ENCODE measurements at regions not wholly inside any gene's neighbourhood (a gene's known extent, or its start where the extent isn't known, plus 50 kb on each side); places are given as distances from the start of the nearest gene placed in this dataset.

DNA sequence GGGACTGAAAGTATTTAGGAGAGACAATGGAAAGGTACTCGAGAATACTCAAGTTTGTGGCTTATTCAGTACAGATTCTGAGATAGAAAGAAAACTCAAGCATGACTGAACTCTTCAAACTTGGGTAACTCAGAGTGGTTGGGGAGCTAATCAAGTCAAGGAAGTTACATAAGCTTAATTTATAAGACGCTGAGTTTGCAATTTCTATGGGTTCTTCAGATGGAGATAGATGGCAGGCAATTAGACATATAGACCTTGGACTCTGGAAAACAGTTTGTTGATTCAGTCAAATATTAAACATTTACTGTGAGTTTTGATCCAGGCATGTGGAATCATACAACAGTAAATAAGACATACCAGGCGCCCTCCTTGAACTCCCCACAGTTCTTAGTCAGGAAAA is 1749.9 kb upstream of the TENM3 start:
- no peaks in the 10 kb centered on the region for H3K27me3 ChIP-seq (ENCODE audit: control insufficient read depth, insufficient read depth, low read length)

DNA sequence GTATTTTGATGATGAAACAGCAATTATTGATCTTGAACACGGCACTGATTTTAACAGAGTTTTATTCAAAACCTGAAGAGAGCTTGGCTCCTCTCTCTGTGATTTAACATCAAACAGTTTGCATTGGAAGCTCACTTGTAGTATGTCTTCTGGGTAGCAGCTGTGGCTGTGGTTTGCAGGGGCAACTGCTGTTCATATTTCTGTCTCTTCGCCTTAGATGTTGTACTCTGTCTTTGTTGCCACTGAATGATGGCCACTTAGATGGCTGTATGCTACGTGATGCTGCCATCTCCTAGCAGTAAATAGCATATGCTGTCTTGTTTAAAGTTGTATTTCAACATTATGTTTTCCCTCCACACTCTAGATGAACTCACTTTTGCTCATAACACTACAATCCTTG is 1743.0 kb upstream of the TENM3 start:
- Histone ChIP-seq H3K4me1 (ENCODE audit: control insufficient read depth, insufficient read depth, low read length) (no peaks in the 10 kb centered on the region), H3K4me3 (ENCODE audit: low read depth, low read length) (no peak overlapping the region), H3K9ac (ENCODE audit: low read depth, low read length) (no peak overlapping the region), H3K27me3 (ENCODE audit: control insufficient read depth, insufficient read depth, low read length) (no peaks in the 10 kb centered on the region), H3K27ac (ENCODE audit: low read depth, low read length) (no peak overlapping the region), H3K36me3 (ENCODE audit: control insufficient read depth, insufficient read depth, low read length) (no peaks in the 10 kb centered on the region), H3K9me3 (ENCODE audit: control insufficient read depth, insufficient read depth, low read length) (no peaks in the 10 kb centered on the region)

More for the DNA sequence above, 1749.9 kb upstream of the TENM3 start:
- H3K4me3 ChIP-seq (ENCODE audit: low read depth, low read length), result no peak overlapping the region
- H3K4me1 ChIP-seq (ENCODE audit: control insufficient read depth, insufficient read depth, low read length), result peaks cover 27% of the 10 kb centered on the region
- H3K9ac ChIP-seq (ENCODE audit: low read depth, low read length), result no peak overlapping the region
- no peak overlapping the region for H3K27ac ChIP-seq (ENCODE audit: low read depth, low read length)
- no peaks in the 10 kb centered on the region for H3K36me3 ChIP-seq (ENCODE audit: control insufficient read depth, insufficient read depth, low read length)
- H3K9me3 ChIP-seq (ENCODE audit: control insufficient read depth, insufficient read depth, low read length), result no peaks in the 10 kb centered on the region

DNA sequence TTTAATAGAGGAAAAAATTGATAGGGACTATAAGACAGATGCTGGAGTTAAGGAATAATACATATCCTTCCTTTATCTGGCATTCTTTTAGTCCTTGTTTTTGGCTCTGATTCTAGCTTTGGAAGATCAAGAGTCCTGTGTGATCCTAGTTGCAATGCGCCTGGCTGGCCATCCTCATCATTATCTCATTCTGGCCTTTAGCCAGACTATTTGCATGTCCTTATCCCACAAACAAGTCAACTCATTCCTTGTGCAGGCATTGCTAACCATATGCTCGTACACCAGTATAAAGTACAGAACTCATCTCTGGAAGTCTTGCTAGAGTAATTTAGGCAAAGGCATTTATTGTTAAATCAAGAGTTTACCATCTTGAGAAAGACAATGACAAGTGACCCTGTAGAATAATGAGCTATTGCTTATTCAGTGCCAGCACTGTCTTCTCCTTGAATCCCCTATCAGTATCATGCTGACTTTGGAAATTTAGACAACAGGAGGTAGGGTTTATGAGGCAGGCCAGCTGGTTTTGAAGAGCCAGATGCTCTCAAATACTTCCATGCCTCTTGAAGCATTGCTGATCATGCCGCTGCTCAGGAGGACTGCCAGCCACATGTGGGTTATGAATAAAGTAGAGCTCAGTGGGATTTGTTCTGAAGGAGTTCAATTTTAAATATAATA is 1730.3 kb upstream of the TENM3 start:
- Histone ChIP-seq H3K36me3 (ENCODE audit: control insufficient read depth, insufficient read depth, low read length) (no peaks in the 10 kb centered on the region), H3K9ac (ENCODE audit: low read depth, low read length) (no peak overlapping the region), H3K9me3 (ENCODE audit: control insufficient read depth, insufficient read depth, low read length) (no peaks in the 10 kb centered on the region), H3K27ac (ENCODE audit: low read depth, low read length) (no peak overlapping the region), H3K4me1 (ENCODE audit: control insufficient read depth, insufficient read depth, low read length) (0 out of 2 replicates have a peak, but pooled peaks cover 3% of the 10 kb centered on the region), H3K4me3 (ENCODE audit: low read depth, low read length) (no peak overlapping the region), H3K27me3 (ENCODE audit: control insufficient read depth, insufficient read depth, low read length) (no peaks in the 10 kb centered on the region)

DNA sequence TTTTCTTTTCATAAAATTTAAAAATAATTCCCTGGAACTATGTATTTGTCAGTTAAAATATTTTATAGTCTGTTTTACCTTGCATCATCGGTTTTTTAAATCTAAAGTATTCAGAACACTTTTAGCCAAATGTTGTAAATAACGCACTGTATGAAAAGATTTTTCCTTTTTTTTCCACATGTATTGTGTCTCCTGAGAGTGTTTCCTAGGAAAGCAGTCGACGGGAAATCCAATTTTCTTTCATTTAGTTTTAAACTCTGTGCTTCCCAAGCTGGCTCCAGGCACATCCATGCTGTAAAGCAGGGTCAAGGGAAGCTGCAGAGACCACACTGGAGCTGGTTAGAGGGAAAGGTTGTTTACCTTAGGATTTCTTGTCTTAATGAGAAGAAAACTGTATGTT is 1724.3 kb upstream of the TENM3 start:
- H3K9me3 ChIP-seq (ENCODE audit: control insufficient read depth, insufficient read depth, low read length), result no peaks in the 10 kb centered on the region
- H3K27me3 ChIP-seq (ENCODE audit: control insufficient read depth, insufficient read depth, low read length), result no peaks in the 10 kb centered on the region
- no peaks in the 10 kb centered on the region for H3K36me3 ChIP-seq (ENCODE audit: control insufficient read depth, insufficient read depth, low read length)
- no peak overlapping the region for H3K9ac ChIP-seq (ENCODE audit: low read depth, low read length)
- no peaks in the 10 kb centered on the region for H3K4me1 ChIP-seq (ENCODE audit: control insufficient read depth, insufficient read depth, low read length)
- H3K4me3 ChIP-seq (ENCODE audit: low read depth, low read length), result no peak overlapping the region
- H3K27ac ChIP-seq (ENCODE audit: low read depth, low read length), result no peak overlapping the region

DNA sequence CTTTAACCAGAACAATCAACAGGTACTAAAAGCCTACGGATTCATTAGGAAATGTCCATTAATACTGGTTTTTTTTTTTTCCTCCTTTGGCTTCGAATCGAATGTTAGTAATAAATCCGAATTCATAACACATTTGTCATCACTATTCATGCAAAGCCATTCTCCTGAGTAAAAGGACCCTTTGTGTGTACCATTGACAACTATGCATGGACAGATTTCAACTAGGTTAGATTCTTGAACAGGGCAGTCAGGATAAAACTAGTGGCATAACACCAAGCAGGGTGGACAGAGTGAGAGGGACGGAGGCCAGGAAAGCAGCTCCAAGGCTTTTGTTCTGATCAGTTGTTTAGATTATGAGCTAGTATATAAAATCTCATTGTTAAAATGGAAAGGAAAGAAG is 1722.0 kb upstream of the TENM3 start:
- Histone ChIP-seq H3K9ac (ENCODE audit: low read depth, low read length) (no peak overlapping the region), H3K4me1 (ENCODE audit: control insufficient read depth, insufficient read depth, low read length) (no peaks in the 10 kb centered on the region), H3K27me3 (ENCODE audit: control insufficient read depth, insufficient read depth, low read length) (no peaks in the 10 kb centered on the region), H3K27ac (ENCODE audit: low read depth, low read length) (no peak overlapping the region), H3K4me3 (ENCODE audit: low read depth, low read length) (no peak overlapping the region), H3K36me3 (ENCODE audit: control insufficient read depth, insufficient read depth, low read length) (no peaks in the 10 kb centered on the region), H3K9me3 (ENCODE audit: control insufficient read depth, insufficient read depth, low read length) (no peaks in the 10 kb centered on the region)

DNA sequence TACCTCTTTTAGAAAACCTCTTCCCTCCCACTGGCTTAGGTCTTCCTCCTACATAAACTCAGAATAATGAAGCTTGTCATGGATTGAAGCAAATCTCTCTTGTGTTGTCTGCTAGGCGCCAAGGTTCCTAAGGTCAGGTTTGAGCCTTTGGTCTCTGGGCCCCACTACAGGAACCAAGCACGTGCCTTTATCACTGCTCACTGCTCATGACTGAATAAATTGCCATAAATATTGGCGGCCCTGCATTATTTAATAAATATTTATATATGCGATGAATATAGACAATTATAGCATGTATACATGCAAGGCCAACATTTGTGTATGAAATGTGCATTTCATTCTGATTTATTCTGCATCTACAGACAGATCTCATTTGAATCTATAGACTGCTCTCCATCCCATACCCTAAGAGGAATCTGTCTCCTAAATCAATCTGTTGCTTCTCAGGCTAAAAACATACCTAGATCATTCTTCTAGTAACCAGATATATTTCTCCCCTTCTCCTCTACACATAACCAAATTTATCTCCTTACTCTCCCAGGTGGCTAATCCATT is 1717.6 kb upstream of the TENM3 start:
- H3K9ac ChIP-seq (ENCODE audit: low read depth, low read length), result no peak overlapping the region
- H3K4me3 ChIP-seq (ENCODE audit: low read depth, low read length), result no peak overlapping the region
- H3K4me1 ChIP-seq (ENCODE audit: control insufficient read depth, insufficient read depth, low read length), result peaks cover under 1% of the 10 kb centered on the region
- no peaks in the 10 kb centered on the region for H3K36me3 ChIP-seq (ENCODE audit: control insufficient read depth, insufficient read depth, low read length)
- H3K27me3 ChIP-seq (ENCODE audit: control insufficient read depth, insufficient read depth, low read length), result no peaks in the 10 kb centered on the region
- no peaks in the 10 kb centered on the region for H3K9me3 ChIP-seq (ENCODE audit: control insufficient read depth, insufficient read depth, low read length)
- H3K27ac ChIP-seq (ENCODE audit: low read depth, low read length), result no peak overlapping the region

DNA sequence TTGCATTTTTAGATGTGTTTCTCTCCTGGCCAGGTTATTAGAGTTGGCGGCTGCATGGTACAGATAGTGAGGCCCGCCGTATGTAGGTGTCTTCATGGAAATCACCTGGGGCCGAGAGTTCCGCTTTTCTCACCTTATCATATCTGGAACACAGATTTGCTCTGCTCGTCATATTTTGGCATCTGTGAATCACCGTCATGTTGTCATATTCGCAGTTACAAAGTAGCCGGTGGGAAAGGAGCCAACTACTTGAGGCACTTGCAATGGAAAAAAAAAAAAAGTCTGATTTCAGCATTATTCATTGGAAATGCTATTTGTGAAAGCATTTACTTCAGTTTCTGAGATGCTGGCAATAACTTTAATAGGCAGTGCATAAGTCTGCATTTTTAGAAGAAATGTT is 1715.2 kb upstream of the TENM3 start:
- Histone ChIP-seq H3K27me3 (ENCODE audit: control insufficient read depth, insufficient read depth, low read length) (no peaks in the 10 kb centered on the region), H3K4me3 (ENCODE audit: low read depth, low read length) (no peak overlapping the region), H3K9me3 (ENCODE audit: control insufficient read depth, insufficient read depth, low read length) (no peaks in the 10 kb centered on the region), H3K4me1 (ENCODE audit: control insufficient read depth, insufficient read depth, low read length) (peaks cover 15% of the 10 kb centered on the region), H3K27ac (ENCODE audit: low read depth, low read length) (no peak overlapping the region), H3K9ac (ENCODE audit: low read depth, low read length) (no peak overlapping the region), H3K36me3 (ENCODE audit: control insufficient read depth, insufficient read depth, low read length) (no peaks in the 10 kb centered on the region)

DNA sequence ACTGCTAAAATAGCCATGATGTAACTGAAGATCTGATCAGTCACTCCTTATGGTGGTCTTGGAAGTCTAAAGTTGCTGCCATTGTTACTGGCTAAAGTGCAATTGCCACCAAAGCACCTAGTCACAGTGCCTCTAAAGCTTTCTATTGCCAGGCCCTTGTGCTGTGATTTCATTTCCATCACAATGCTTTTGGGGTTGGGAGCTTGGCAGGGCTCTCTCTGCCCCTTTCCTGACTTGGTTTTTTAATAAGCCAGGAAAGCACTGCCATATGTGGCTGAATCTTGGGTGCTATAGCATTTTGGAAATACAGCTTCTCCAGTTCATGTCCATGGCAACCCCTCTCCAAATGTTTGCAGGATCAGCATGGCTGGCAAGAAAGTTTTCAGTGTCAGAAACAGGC is 1712.4 kb upstream of the TENM3 start:
- Histone ChIP-seq H3K36me3 (ENCODE audit: control insufficient read depth, insufficient read depth, low read length) (no peaks in the 10 kb centered on the region), H3K27ac (ENCODE audit: low read depth, low read length) (no peak overlapping the region), H3K4me3 (ENCODE audit: low read depth, low read length) (no peak overlapping the region), H3K9me3 (ENCODE audit: control insufficient read depth, insufficient read depth, low read length) (no peaks in the 10 kb centered on the region), H3K9ac (ENCODE audit: low read depth, low read length) (no peak overlapping the region), H3K4me1 (ENCODE audit: control insufficient read depth, insufficient read depth, low read length) (peaks cover 15% of the 10 kb centered on the region), H3K27me3 (ENCODE audit: control insufficient read depth, insufficient read depth, low read length) (no peaks in the 10 kb centered on the region)

DNA sequence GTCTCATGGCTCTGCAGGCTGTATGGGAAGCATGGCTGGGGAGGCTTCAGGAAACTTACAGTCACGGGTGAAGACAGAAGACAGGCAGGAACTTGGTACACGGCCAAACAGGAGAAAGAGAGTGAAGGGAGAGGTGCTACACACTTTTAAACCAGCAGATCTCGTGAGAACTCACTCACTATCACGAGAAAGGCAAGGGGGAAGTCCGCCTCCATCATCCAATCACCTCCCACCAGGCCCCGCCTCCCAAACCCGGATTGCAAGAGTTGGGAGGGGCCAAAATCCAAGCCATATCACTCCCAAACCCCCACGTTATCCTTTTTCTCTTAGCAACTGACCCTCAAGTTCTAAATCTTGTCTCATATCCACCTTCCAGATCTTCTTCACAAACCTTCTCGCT is 1710.5 kb upstream of the TENM3 start:
- Histone ChIP-seq H3K9ac (ENCODE audit: low read depth, low read length) (no peak overlapping the region), H3K27ac (ENCODE audit: low read depth, low read length) (no peak overlapping the region), H3K36me3 (ENCODE audit: control insufficient read depth, insufficient read depth, low read length) (no peaks in the 10 kb centered on the region), H3K9me3 (ENCODE audit: control insufficient read depth, insufficient read depth, low read length) (no peaks in the 10 kb centered on the region), H3K27me3 (ENCODE audit: control insufficient read depth, insufficient read depth, low read length) (no peaks in the 10 kb centered on the region), H3K4me1 (ENCODE audit: control insufficient read depth, insufficient read depth, low read length) (peaks cover 18% of the 10 kb centered on the region), H3K4me3 (ENCODE audit: low read depth, low read length) (no peak overlapping the region)

DNA sequence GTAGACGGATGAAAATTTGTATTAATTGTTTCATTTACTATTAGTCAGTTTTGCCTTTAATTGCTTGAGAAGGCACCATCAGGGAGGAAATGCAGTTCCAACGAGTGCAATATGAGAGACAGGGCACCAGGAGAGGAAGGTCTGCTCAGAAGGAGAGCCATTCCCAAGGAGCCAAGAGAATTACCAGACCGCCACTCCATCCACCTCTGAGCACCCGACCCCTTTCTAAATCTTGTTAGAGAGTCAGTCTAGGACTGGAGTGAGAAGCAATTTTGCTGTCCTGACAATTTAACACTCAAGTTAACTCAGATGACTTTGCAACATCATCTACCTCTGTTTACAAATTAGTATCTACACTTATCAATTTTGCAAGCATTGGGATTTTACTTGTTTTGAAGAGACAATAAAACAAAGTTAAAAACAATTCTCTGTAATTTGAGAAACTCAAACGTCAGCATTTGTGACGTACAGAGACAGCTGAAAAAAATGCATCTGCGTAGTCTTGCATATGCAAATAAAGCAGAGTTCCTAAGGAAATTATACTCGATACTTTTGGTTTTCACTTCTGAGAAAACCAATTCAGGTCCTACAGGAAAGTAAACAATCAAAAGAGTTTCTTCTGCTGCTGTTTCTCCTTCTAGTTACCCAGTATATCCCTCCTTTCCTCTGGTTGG is 1704.7 kb upstream of the TENM3 start:
- Histone ChIP-seq H3K36me3 (ENCODE audit: control insufficient read depth, insufficient read depth, low read length) (no peaks in the 10 kb centered on the region), H3K27ac (ENCODE audit: low read depth, low read length) (no peak overlapping the region), H3K9me3 (ENCODE audit: control insufficient read depth, insufficient read depth, low read length) (no peaks in the 10 kb centered on the region), H3K4me3 (ENCODE audit: low read depth, low read length) (no peak overlapping the region), H3K4me1 (ENCODE audit: control insufficient read depth, insufficient read depth, low read length) (peaks cover 58% of the 10 kb centered on the region), H3K9ac (ENCODE audit: low read depth, low read length) (no peak overlapping the region), H3K27me3 (ENCODE audit: control insufficient read depth, insufficient read depth, low read length) (no peaks in the 10 kb centered on the region)

DNA sequence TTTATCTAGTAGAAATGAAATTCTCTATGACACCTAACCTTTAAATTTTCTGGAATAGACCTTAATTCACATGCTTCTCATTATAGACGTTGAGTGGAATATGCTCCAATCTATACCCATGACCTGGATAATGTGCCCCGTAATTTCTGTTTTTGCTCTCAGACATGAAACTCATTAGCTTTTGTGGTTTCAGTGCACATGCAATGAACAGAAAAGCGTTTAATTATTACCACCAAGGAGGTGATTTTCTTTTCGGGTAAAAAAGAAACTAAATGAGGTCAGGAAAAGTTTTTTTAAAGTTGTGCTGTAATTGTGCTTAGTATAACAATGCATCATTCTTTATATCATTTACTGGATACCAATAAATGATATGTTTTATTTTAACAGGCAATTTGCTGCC is 1703.9 kb upstream of the TENM3 start:
- Histone ChIP-seq H3K27me3 (ENCODE audit: control insufficient read depth, insufficient read depth, low read length) (no peaks in the 10 kb centered on the region), H3K36me3 (ENCODE audit: control insufficient read depth, insufficient read depth, low read length) (no peaks in the 10 kb centered on the region), H3K9me3 (ENCODE audit: control insufficient read depth, insufficient read depth, low read length) (no peaks in the 10 kb centered on the region), H3K9ac (ENCODE audit: low read depth, low read length) (no peak overlapping the region), H3K4me1 (ENCODE audit: control insufficient read depth, insufficient read depth, low read length) (peaks cover 58% of the 10 kb centered on the region), H3K27ac (ENCODE audit: low read depth, low read length) (no peak overlapping the region), H3K4me3 (ENCODE audit: low read depth, low read length) (no peak overlapping the region)
